ENCODE measurements at regions not wholly inside any gene's neighbourhood (a gene's known extent, or its start where the extent isn't known, plus 50 kb on each side); places are given as distances from the start of the nearest gene placed in this dataset.

- DNase-seq (ENCODE audit: low read depth in 1 of 2, low spot score in 1 of 2) = no peak
These were observed 256.9 kb downstream of the NDUFA10 start for GRCh38 chr2:239768031-239768790.

GRCh38 chr2:239767021-239767905 lies 257.9 kb downstream of the NDUFA10 start:
- DNase-seq (ENCODE audit: low read depth in 1 of 2, low spot score in 1 of 2) = no peak

- DNase-seq (ENCODE audit: low read depth in 1 of 2, low spot score in 1 of 2) = no peak
These were observed 259.2 kb downstream of the NDUFA10 start for GRCh38 chr2:239765911-239766310.

- DNase-seq (ENCODE audit: low read depth in 1 of 2, low spot score in 1 of 2) = no peak
These were observed 259.9 kb downstream of the NDUFA10 start for GRCh38 chr2:239765076-239765845.

- DNase-seq (ENCODE audit: low read depth in 1 of 2, low spot score in 1 of 2) = no peak
These were observed 261.6 kb downstream of the NDUFA10 start for GRCh38 chr2:239763433-239764097.

- no peak for DNase-seq (ENCODE audit: low read depth in 1 of 2, low spot score in 1 of 2)
These were observed 262.4 kb downstream of the NDUFA10 start for GRCh38 chr2:239762655-239763269.

GRCh38 chr2:239762106-239762505 lies 263.0 kb downstream of the NDUFA10 start:
- no peak for DNase-seq (ENCODE audit: low read depth in 1 of 2, low spot score in 1 of 2)

GRCh38 chr2:239760596-239760995 lies 264.5 kb downstream of the NDUFA10 start:
- no peak for DNase-seq (ENCODE audit: low read depth in 1 of 2, low spot score in 1 of 2)

GRCh38 chr2:239758279-239758877 lies 266.8 kb downstream of the NDUFA10 start:
- DNase-seq (ENCODE audit: low read depth in 1 of 2, low spot score in 1 of 2) = no peak

GRCh38 chr2:239756790-239757760 lies 268.1 kb downstream of the NDUFA10 start:
- DNase-seq (ENCODE audit: low read depth in 1 of 2, low spot score in 1 of 2) = no peak

GRCh38 chr2:239756031-239756789 lies 268.9 kb downstream of the NDUFA10 start:
- DNase-seq (ENCODE audit: low read depth in 1 of 2, low spot score in 1 of 2) = no peak

GRCh38 chr2:239753401-239753837 lies 271.7 kb downstream of the NDUFA10 start:
- no peak for DNase-seq (ENCODE audit: low read depth in 1 of 2, low spot score in 1 of 2)

- no peak for DNase-seq (ENCODE audit: low read depth in 1 of 2, low spot score in 1 of 2)
These were observed 272.2 kb downstream of the NDUFA10 start for GRCh38 chr2:239752951-239753350.

GRCh38 chr2:239751679-239752355 lies 273.3 kb downstream of the NDUFA10 start:
- no peak for DNase-seq (ENCODE audit: low read depth in 1 of 2, low spot score in 1 of 2)

- no peak for DNase-seq (ENCODE audit: low read depth in 1 of 2, low spot score in 1 of 2)
These were observed 274.0 kb downstream of the NDUFA10 start for GRCh38 chr2:239750929-239751678.

GRCh38 chr2:239750045-239750835 lies 274.9 kb downstream of the NDUFA10 start:
- DNase-seq (ENCODE audit: low read depth in 1 of 2, low spot score in 1 of 2) = no peak

Data from activated T-helper 1 cell treated with anti-CD3 and anti-CD28 coated beads, Interleukin-2, amount 50 U/mL, for 16 hours (primary cell).